ENCODE measurements at regions not wholly inside any gene's neighbourhood (a gene's known extent, or its start where the extent isn't known, plus 50 kb on each side); places are given as distances from the start of the nearest gene placed in this dataset.

DNA sequence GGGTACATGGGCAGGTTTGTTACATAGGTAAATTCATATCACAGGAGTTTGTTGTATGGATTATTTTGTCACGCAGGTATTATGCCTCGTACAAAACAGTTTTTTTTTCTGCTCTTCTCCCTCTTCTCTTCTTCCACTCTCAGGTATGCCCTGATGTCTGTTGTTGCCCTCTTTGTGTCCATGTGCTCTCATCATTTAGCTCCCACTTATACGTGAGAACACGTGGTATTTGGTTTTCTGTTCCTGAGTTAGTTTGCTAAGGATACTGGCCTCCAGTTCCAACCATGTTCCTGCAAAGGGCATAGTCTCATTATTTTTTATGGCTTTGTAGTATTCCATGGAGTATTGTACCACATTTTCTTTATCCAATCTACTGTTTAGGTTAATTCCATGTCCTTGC is 65.7 kb downstream of the UNC5CL start:
- H3K36me3 ChIP-seq = no peaks in the 10 kb centered on the region
- DNase-seq (no peak), ATAC-seq (no peak), FAIRE-seq (no peak)
- H3K27ac ChIP-seq = no peak overlapping the region
- WGBS, 2 donors = 88 to 95% methylated on average over 4 of the region's 4 CpGs
- H3K27me3 ChIP-seq = no peaks in the 10 kb centered on the region
- TF ChIP-seq, protein P1, sequence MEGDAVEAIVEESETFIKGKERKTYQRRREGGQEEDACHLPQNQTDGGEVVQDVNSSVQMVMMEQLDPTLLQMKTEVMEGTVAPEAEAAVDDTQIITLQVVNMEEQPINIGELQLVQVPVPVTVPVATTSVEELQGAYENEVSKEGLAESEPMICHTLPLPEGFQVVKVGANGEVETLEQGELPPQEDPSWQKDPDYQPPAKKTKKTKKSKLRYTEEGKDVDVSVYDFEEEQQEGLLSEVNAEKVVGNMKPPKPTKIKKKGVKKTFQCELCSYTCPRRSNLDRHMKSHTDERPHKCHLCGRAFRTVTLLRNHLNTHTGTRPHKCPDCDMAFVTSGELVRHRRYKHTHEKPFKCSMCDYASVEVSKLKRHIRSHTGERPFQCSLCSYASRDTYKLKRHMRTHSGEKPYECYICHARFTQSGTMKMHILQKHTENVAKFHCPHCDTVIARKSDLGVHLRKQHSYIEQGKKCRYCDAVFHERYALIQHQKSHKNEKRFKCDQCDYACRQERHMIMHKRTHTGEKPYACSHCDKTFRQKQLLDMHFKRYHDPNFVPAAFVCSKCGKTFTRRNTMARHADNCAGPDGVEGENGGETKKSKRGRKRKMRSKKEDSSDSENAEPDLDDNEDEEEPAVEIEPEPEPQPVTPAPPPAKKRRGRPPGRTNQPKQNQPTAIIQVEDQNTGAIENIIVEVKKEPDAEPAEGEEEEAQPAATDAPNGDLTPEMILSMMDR (IDR thresholded peaks at IDR 0.05) = no peak
- H3K4me1 ChIP-seq = no peaks in the 10 kb centered on the region
- intact Hi-C loops (cut with DNase I) = no loop called here
- H3K9me3 ChIP-seq = no peaks in the 10 kb centered on the region
- no peak overlapping the region for H3K4me3 ChIP-seq

DNA sequence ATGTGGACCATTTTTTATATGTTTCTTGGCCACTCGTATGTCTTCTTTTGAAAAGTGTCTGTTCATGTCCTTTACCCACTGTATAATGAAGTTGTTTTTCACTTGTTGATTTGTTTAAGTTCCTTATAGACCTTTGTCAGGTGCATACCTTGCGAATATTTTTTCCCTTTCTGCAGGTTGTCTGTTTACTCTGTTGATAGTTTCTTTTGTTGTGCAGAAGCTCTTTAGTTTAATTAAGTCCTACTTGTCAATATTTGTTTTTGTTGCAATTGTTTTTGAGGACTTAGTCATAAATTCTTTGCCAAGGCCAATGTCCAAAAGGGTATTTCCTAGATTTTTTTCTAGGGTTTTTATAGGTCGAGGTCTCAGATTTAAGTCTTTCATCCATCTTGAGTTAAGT is 66.2 kb downstream of the UNC5CL start:
- DNase-seq (no peak), ATAC-seq (no peak), FAIRE-seq (no peak)
- Histone ChIP-seq H3K27ac (no peak overlapping the region), H3K9me3 (no peaks in the 10 kb centered on the region), H3K4me1 (no peaks in the 10 kb centered on the region), H3K36me3 (no peaks in the 10 kb centered on the region), H3K4me3 (no peak overlapping the region), H3K27me3 (no peaks in the 10 kb centered on the region)
- 78 to 79% methylated on average over 3 of the region's 3 CpGs for WGBS, 2 donors
- intact Hi-C loops (cut with DNase I) = no loop called here
- TF ChIP-seq, protein P1 (IDR thresholded peaks at IDR 0.05) = no peak

DNA sequence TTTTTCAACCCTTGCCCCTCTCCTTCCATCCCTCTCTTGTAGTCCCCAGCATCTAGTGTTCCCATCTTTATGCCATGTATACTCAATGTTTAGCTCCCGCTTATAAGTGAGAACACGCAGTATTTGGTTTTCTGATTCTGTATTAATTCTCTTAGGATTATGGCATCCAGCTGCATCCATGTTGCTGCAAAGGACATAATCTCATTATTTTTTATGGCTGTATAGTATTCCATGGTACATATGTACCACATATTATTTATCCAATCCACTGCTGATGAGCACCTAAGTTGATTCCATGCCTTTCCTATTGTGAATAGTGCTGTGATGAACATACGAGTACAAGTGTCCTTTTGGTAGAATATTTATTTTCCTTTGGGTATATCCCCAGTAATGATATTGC is 66.8 kb downstream of the UNC5CL start:
- no peak overlapping the region for H3K4me3 ChIP-seq
- DNase-seq (no peak), ATAC-seq (no peak), FAIRE-seq (no peak)
- H3K9me3 ChIP-seq = no peaks in the 10 kb centered on the region
- intact Hi-C loops (cut with DNase I) = no loop called here
- H3K27me3 ChIP-seq = no peaks in the 10 kb centered on the region
- WGBS, 2 donors = 96 to 98% methylated on average over 3 of the region's 3 CpGs
- H3K36me3 ChIP-seq = no peaks in the 10 kb centered on the region
- no peaks in the 10 kb centered on the region for H3K4me1 ChIP-seq
- TF ChIP-seq, protein P1 (IDR thresholded peaks at IDR 0.05) = no peak
- H3K27ac ChIP-seq = no peak overlapping the region

GRCh38 chr6:40968620-40969164 is 70.3 kb downstream of the UNC5CL start:
- H3K36me3 ChIP-seq = no peaks in the 10 kb centered on the region
- no peaks in the 10 kb centered on the region for H3K4me1 ChIP-seq
- no peak overlapping the region for H3K27ac ChIP-seq
- ATAC-seq = no peak
- TF ChIP-seq, protein P1 (IDR thresholded peaks at IDR 0.05) = no peak
- no peaks in the 10 kb centered on the region for H3K27me3 ChIP-seq
- intact Hi-C loops (cut with DNase I) = no loop called here
- no peak overlapping the region for H3K4me3 ChIP-seq
- FAIRE-seq = no peak
- H3K9me3 ChIP-seq = no peaks in the 10 kb centered on the region
- DNase-seq = no peak

- WGBS, 2 donors = 97% methylated on average over 4 of the region's 4 CpGs
- H3K27ac ChIP-seq = no peak overlapping the region
- no peak for ATAC-seq
- intact Hi-C loops (cut with DNase I) = no loop called here
- no peaks in the 10 kb centered on the region for H3K9me3 ChIP-seq
- no peaks in the 10 kb centered on the region for H3K27me3 ChIP-seq
- TF ChIP-seq, protein P1 (IDR thresholded peaks at IDR 0.05) = no peak
- H3K4me1 ChIP-seq = no peaks in the 10 kb centered on the region
- no peak for FAIRE-seq
- H3K36me3 ChIP-seq = no peaks in the 10 kb centered on the region
- no peak overlapping the region for H3K4me3 ChIP-seq
- DNase-seq = no peak
These were observed 72.2 kb downstream of the UNC5CL start for GRCh38 chr6:40966860-40967259.

Data from pancreas (tissue), 10 donors.